HG03571 (cell line): ENCODE measurements at regions not wholly inside any gene's neighbourhood (a gene's known extent, or its start where the extent isn't known, plus 50 kb on each side); places are given as distances from the start of the nearest gene placed in this dataset.
"Not testable (repeated sequence)": the region's sequence is repeated elsewhere in the genome, so short reads cannot be mapped to it uniquely, and the experiment has no call there.

ENCODE experiments used
- ATAC-seq: cut with Tn5 transposase; IDR thresholded peaks from one replicate; pipeline ENCODE4 v1.9.1; 2021; ENCODE audit not compliant: unreplicated experiment

GRCh38 chr15:34528055-34528754 is 55.2 kb downstream of the GOLGA8B start:
- ATAC-seq: not testable (repeated sequence)

- not testable (repeated sequence) for ATAC-seq
Observed at GRCh38 chr15:34527641-34528040, 55.8 kb downstream of the GOLGA8B start.

GRCh38 chr15:34523849-34524248 is 59.6 kb downstream of the GOLGA8B start:
- not testable (repeated sequence) for ATAC-seq

- not testable (repeated sequence) for ATAC-seq
Observed at GRCh38 chr15:34522601-34523000, 60.9 kb downstream of the GOLGA8B start.

- ATAC-seq: not testable (repeated sequence)
Observed at GRCh38 chr15:34521802-34522485, 61.5 kb downstream of the GOLGA8B start.

GRCh38 chr15:34520566-34520965 is 62.9 kb downstream of the GOLGA8B start:
- no peak for ATAC-seq

- not testable (repeated sequence) for ATAC-seq
Observed at GRCh38 chr15:34520010-34520409, 63.4 kb downstream of the GOLGA8B start.

- peak; percentile 58 for ATAC-seq
Observed at GRCh38 chr15:34514251-34514670, 69.2 kb downstream of the GOLGA8B start.

- no peak for ATAC-seq
Observed at GRCh38 chr15:34512628-34513027, 70.8 kb downstream of the GOLGA8B start.

- ATAC-seq: no peak
Observed at GRCh38 chr15:34501131-34501530, 63.5 kb upstream of the GOLGA8A start.

GRCh38 chr15:34496207-34496995 is 58.8 kb upstream of the GOLGA8A start:
- no peak for ATAC-seq

- not testable (repeated sequence) for ATAC-seq
Observed at GRCh38 chr15:34495707-34496106, 58.1 kb upstream of the GOLGA8A start.

GRCh38 chr15:34494084-34494399 is 56.4 kb upstream of the GOLGA8A start:
- no peak for ATAC-seq

GRCh38 chr15:34493001-34493400 is 55.4 kb upstream of the GOLGA8A start:
- no peak for ATAC-seq

- ATAC-seq: not testable (repeated sequence)
Observed at GRCh38 chr15:34491488-34491887, 53.9 kb upstream of the GOLGA8A start.

- ATAC-seq: no peak
Observed at GRCh38 chr15:34490417-34491193, 53.0 kb upstream of the GOLGA8A start.

- ATAC-seq: not testable (repeated sequence)
Observed at GRCh38 chr15:34488973-34489959, 51.7 kb upstream of the GOLGA8A start.
